ENCODE measurements at regions not wholly inside any gene's neighbourhood (a gene's known extent, or its start where the extent isn't known, plus 50 kb on each side); places are given as distances from the start of the nearest gene placed in this dataset.

GRCh38 chr20:8073024-8073832 is 53.7 kb upstream of the TMX4 start:
- peaks cover 0 to 4% (median 2%) of the 10 kb centered on the region in 4 donors for H3K4me1 ChIP-seq
- H3K27ac ChIP-seq, result no peak overlapping the region
- no peak overlapping the region for H3K4me3 ChIP-seq
- H3K27me3 ChIP-seq, result no peaks in the 10 kb centered on the region
- no peaks in the 10 kb centered on the region for H3K36me3 ChIP-seq
- H3K9me3 ChIP-seq, result no peaks in the 10 kb centered on the region
- no peak for TF ChIP-seq POLR2A (IDR thresholded peaks at IDR 0.05)
- no peak for TF ChIP-seq EP300 (IDR thresholded peaks at IDR 0.05)
- no peak for TF ChIP-seq CTCF (IDR thresholded peaks at IDR 0.05)
- no peak for TF ChIP-seq POLR2AphosphoS5 (IDR thresholded peaks at IDR 0.05)
- DNase-seq (no peak), ATAC-seq (ENCODE audit: low FRiP score in 2 of 2) (peak in 1 of 2 donors; percentile 66)
- 30 to 32% methylated on average over 5 of the region's 5 CpGs for WGBS, 2 donors

GRCh38 chr20:8074931-8075330 is 55.4 kb upstream of the TMX4 start:
- TF ChIP-seq POLR2A (IDR thresholded peaks at IDR 0.05) (no peak), EP300 (IDR thresholded peaks at IDR 0.05) (no peak), POLR2AphosphoS5 (IDR thresholded peaks at IDR 0.05) (no peak), CTCF (IDR thresholded peaks at IDR 0.05) (no peak)
- 87 to 91% methylated on average over 3 of the region's 3 CpGs for WGBS, 2 donors
- no peak overlapping the region for H3K27ac ChIP-seq
- H3K4me3 ChIP-seq, result no peak overlapping the region
- H3K4me1 ChIP-seq, result peaks cover 0 to 4% (median 2%) of the 10 kb centered on the region in 4 donors
- DNase-seq (no peak), ATAC-seq (ENCODE audit: low FRiP score in 2 of 2) (peak in 1 of 2 donors; percentile 35)
- H3K9me3 ChIP-seq, result no peaks in the 10 kb centered on the region
- H3K36me3 ChIP-seq, result no peaks in the 10 kb centered on the region
- H3K27me3 ChIP-seq, result no peaks in the 10 kb centered on the region

GRCh38 chr20:8076306-8077136 is 55.5 kb upstream of the PLCB1 start:
- Histone ChIP-seq H3K36me3 (no peaks in the 10 kb centered on the region), H3K27me3 (no peaks in the 10 kb centered on the region), H3K27ac (no peak overlapping the region), H3K9me3 (no peaks in the 10 kb centered on the region), H3K4me1 (peaks cover 0 to 4% (median 2%) of the 10 kb centered on the region in 4 donors), H3K4me3 (no peak overlapping the region)
- WGBS, 2 donors, result 70 to 77% methylated on average over 3 of the region's 3 CpGs
- TF ChIP-seq EP300 (IDR thresholded peaks at IDR 0.05) (no peak), POLR2A (IDR thresholded peaks at IDR 0.05) (no peak)
- DNase-seq, result no peak
- no peak for ATAC-seq (ENCODE audit: low FRiP score in 2 of 2)

GRCh38 chr20:8077137-8077466 is 55.0 kb upstream of the PLCB1 start:
- Histone ChIP-seq H3K4me1 (peaks cover 0 to 4% (median 2%) of the 10 kb centered on the region in 4 donors), H3K27ac (no peak overlapping the region), H3K4me3 (no peak overlapping the region), H3K36me3 (no peaks in the 10 kb centered on the region), H3K9me3 (no peaks in the 10 kb centered on the region), H3K27me3 (no peaks in the 10 kb centered on the region)
- WGBS, 2 donors, result 89 to 98% methylated on average over 2 of the region's 2 CpGs
- ATAC-seq (ENCODE audit: low FRiP score in 2 of 2) (no peak), DNase-seq (no peak)
- TF ChIP-seq CTCF (IDR thresholded peaks at IDR 0.05), result no peak
- TF ChIP-seq POLR2AphosphoS5 (IDR thresholded peaks at IDR 0.05), result no peak

GRCh38 chr20:8078528-8078914 is 53.5 kb upstream of the PLCB1 start:
- no peak for ATAC-seq (ENCODE audit: low FRiP score in 2 of 2)
- Histone ChIP-seq H3K4me3 (no peak overlapping the region), H3K9me3 (no peaks in the 10 kb centered on the region), H3K27me3 (no peaks in the 10 kb centered on the region), H3K36me3 (no peaks in the 10 kb centered on the region), H3K4me1 (peaks cover 0 to 5% (median under 1%) of the 10 kb centered on the region in 4 donors), H3K27ac (no peak overlapping the region)
- WGBS, 2 donors, result 55 to 60% methylated on average over 4 of the region's 4 CpGs
- TF ChIP-seq CTCF (IDR thresholded peaks at IDR 0.05), result no peak
- TF ChIP-seq POLR2AphosphoS5 (IDR thresholded peaks at IDR 0.05), result no peak
- no peak for TF ChIP-seq POLR2A (IDR thresholded peaks at IDR 0.05)
- TF ChIP-seq EP300 (IDR thresholded peaks at IDR 0.05), result no peak
- DNase-seq, result no peak

All from upper lobe of left lung (tissue), 6 donors.